Left lung (tissue), 4 donors: ENCODE measurements at regions not wholly inside any gene's neighbourhood (a gene's known extent, or its start where the extent isn't known, plus 50 kb on each side); places are given as distances from the start of the nearest gene placed in this dataset.

Source experiments
- ATAC-seq: fragments of 200-7000 bp; cut with Tn5 transposase; one replicate; pipeline ENCODE4 v1.9.1; 2020; ENCODE audit warnings: moderate library complexity
- DNase-seq, 4 donors: peaks; one replicate each; pipeline ENCODE4 v3.0.0-alpha.2; 2013 to 2020
- H3K27ac ChIP-seq, 2 donors: fragments of 200-600 bp; sonication (generic) in 1 of 2; one replicate each; pipeline versions ENCODE4 v1.5.0 to v1.8.0; 2020 to 2021
- H3K27me3 ChIP-seq, 2 donors: fragments of 200-600 bp; sonication (generic) in 1 of 2; one replicate each; pipeline versions ENCODE4 v1.5.0 to v1.8.0; 2020 to 2021
- H3K36me3 ChIP-seq, 2 donors: fragments of 200-600 bp; sonication (generic) in 1 of 2; one replicate each; pipeline versions ENCODE4 v1.5.0 to v1.8.0; 2020 to 2021
- H3K4me1 ChIP-seq, 2 donors: fragments of 200-600 bp; one replicate each; pipeline ENCODE4 v1.8.0; 2021
- H3K4me3 ChIP-seq, 2 donors: fragments of 200-600 bp; sonication (generic) in 1 of 2; one replicate each; pipeline versions ENCODE4 v1.5.0 to v1.8.0; 2020 to 2021; ENCODE audit warnings: mild to moderate bottlenecking in 1 of 2
- H3K9me3 ChIP-seq, 2 donors: fragments of 200-600 bp; sonication (generic) in 1 of 2; one replicate each; pipeline versions ENCODE4 v1.5.0 to v1.8.0; 2020 to 2021
- intact Hi-C, 2 donors: fragments of 100-400 bp; cut with DNase I; formaldehyde crosslinking; loops; one replicate each; pipeline versions ENCODE4 v1.11.2 to v1.14.2; 2022
- TF ChIP-seq, protein P1 (sequence below), 2 donors: fragments of 200-600 bp; sonication (generic) in 1 of 2; IDR thresholded peaks; one replicate each; pipeline versions ENCODE4 v1.5.0 to v1.8.0; 2021; ENCODE audit warnings: antibody characterized with exemption in 2 of 2
- donor health status: DM: no; HTN: yes; CAD: no.
- donor health status: DM: no; HTN: no; CAD: no.

GRCh38 chr2:15818318-15818753 is 122.0 kb upstream of the MYCN start:
- DNase-seq, result no peak

GRCh38 chr2:15818881-15819280 is 121.5 kb upstream of the MYCN start:
- ATAC-seq, result no peak
- H3K9me3 ChIP-seq, result no peaks in the 10 kb centered on the region
- intact Hi-C loops, result no loop called here
- TF ChIP-seq, protein P1, sequence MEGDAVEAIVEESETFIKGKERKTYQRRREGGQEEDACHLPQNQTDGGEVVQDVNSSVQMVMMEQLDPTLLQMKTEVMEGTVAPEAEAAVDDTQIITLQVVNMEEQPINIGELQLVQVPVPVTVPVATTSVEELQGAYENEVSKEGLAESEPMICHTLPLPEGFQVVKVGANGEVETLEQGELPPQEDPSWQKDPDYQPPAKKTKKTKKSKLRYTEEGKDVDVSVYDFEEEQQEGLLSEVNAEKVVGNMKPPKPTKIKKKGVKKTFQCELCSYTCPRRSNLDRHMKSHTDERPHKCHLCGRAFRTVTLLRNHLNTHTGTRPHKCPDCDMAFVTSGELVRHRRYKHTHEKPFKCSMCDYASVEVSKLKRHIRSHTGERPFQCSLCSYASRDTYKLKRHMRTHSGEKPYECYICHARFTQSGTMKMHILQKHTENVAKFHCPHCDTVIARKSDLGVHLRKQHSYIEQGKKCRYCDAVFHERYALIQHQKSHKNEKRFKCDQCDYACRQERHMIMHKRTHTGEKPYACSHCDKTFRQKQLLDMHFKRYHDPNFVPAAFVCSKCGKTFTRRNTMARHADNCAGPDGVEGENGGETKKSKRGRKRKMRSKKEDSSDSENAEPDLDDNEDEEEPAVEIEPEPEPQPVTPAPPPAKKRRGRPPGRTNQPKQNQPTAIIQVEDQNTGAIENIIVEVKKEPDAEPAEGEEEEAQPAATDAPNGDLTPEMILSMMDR (IDR thresholded peaks at IDR 0.05), result no peak
- no peaks in the 10 kb centered on the region for H3K36me3 ChIP-seq
- no peak overlapping the region for H3K4me3 ChIP-seq
- no peak for DNase-seq
- H3K27me3 ChIP-seq, result peaks cover 0 to 22% of the 10 kb centered on the region in 2 donors
- H3K4me1 ChIP-seq, result no peaks in the 10 kb centered on the region
- H3K27ac ChIP-seq, result no peak overlapping the region

More at GRCh38 chr2:15818318-15818753, 122.0 kb upstream of the MYCN start:
- TF ChIP-seq, protein P1 (IDR thresholded peaks at IDR 0.05), result no peak
- H3K27me3 ChIP-seq, result peaks cover 0 to 22% of the 10 kb centered on the region in 2 donors
- H3K36me3 ChIP-seq, result no peaks in the 10 kb centered on the region
- no peak overlapping the region for H3K4me3 ChIP-seq
- no peaks in the 10 kb centered on the region for H3K9me3 ChIP-seq
- no peaks in the 10 kb centered on the region for H3K4me1 ChIP-seq
- H3K27ac ChIP-seq, result no peak overlapping the region
- intact Hi-C loops, result no loop called here
- ATAC-seq, result no peak

DNA sequence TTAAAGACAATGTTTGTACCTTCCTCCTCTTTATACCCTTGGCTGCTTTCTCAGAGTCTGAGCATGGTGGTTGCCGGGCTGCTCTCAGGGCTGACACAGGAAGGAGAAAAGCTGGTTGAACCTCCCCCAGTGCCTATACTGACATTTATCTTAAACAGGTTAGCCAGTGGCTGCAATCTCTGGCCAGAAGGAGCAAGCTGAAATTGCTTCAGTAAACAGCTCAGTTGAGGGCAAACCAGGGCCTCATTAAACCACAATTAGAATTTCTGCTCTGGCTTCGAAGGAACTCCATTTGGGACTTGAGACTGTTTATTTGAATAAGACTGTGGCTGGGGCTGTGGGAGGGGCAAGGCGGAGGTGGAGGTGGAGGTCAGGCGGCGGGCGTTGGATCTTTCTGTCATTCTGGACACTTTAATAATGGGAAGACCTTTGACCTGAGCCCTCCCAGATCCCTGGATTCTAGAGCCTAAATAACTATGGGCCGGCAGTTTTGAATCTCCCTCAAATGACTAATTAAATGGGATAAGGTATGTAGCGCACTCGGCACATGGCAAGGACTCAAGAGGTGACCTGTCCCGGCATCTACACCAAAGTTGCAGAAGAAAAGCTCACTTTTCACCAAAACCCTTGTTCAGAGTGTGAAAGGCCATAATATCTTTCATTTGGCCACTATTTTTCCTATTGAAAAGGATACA is 120.6 kb upstream of the MYCN start:
- Histone ChIP-seq H3K9me3 (no peaks in the 10 kb centered on the region), H3K36me3 (no peaks in the 10 kb centered on the region), H3K27me3 (peaks cover 0 to 22% of the 10 kb centered on the region in 2 donors), H3K27ac (no peak overlapping the region), H3K4me3 (no peak overlapping the region), H3K4me1 (no peaks in the 10 kb centered on the region)
- DNase-seq (no peak), ATAC-seq (no peak)
- TF ChIP-seq, protein P1 (IDR thresholded peaks at IDR 0.05), result no peak
- intact Hi-C loops, result no loop called here

GRCh38 chr2:15820257-15820566 is 120.1 kb upstream of the MYCN start:
- Histone ChIP-seq H3K27me3 (peaks cover 0 to 22% of the 10 kb centered on the region in 2 donors), H3K4me1 (no peaks in the 10 kb centered on the region), H3K4me3 (no peak overlapping the region), H3K36me3 (no peaks in the 10 kb centered on the region), H3K9me3 (no peaks in the 10 kb centered on the region), H3K27ac (no peak overlapping the region)
- TF ChIP-seq, protein P1 (IDR thresholded peaks at IDR 0.05), result no peak
- ATAC-seq (no peak), DNase-seq (no peak)
- intact Hi-C loops, result no loop called here

DNA sequence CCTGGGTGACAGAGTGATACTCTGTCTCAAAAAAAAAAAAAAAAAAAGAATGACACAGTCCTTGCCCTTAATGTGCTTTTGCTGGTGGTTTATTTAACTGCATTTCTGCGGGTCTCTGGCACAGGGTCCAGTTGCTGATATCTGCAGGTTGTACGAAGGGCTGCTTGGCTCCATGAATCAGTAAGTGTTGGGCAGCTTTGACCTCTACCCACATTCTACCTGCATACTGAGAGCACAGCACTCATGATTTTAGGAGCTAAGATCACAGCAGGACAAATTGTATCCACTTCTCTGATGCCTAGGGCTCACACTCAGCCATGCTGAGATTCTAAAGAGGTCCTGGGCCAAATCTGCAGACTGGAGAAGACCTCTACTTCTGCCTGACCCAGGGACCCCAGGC is 119.4 kb upstream of the MYCN start:
- intact Hi-C loops, result no loop called here
- ATAC-seq (no peak), DNase-seq (no peak)
- Histone ChIP-seq H3K27me3 (peaks cover 0 to 22% of the 10 kb centered on the region in 2 donors), H3K4me1 (no peaks in the 10 kb centered on the region), H3K9me3 (no peaks in the 10 kb centered on the region), H3K36me3 (no peaks in the 10 kb centered on the region), H3K27ac (no peak overlapping the region), H3K4me3 (no peak overlapping the region)
- TF ChIP-seq, protein P1 (IDR thresholded peaks at IDR 0.05), result no peak
